D341Med (cell line): ENCODE measurements at regions not wholly inside any gene's neighbourhood (a gene's known extent, or its start where the extent isn't known, plus 50 kb on each side); places are given as distances from the start of the nearest gene placed in this dataset.
"Not testable (repeated sequence)": the region's sequence is repeated elsewhere in the genome, so short reads cannot be mapped to it uniquely, and the experiment has no call there.

ENCODE experiments used
- DNase-seq: peaks from one replicate; pipeline ENCODE4 v3.0.0; 2012; ENCODE audit warnings: low spot score

DNA sequence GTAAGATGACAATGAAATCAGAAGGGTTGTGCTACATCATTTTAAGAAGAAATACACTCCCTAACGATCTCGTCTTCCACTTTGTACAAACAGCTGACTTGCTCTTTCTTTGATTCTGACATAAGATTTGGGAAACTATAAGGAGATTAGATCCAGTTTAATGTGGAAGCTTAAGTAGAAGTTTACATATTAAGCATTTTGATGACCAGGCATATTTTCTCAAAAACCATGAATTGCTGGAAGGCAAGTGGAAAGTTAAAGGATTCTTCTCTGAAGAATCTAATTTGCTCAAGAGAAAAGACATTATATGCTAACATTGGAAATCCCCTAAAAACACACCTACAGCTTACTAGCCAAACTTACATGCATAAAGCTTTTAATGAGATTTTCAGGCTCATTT is 531.9 kb upstream of the PTPRD start:
- DNase-seq: no peak

DNA sequence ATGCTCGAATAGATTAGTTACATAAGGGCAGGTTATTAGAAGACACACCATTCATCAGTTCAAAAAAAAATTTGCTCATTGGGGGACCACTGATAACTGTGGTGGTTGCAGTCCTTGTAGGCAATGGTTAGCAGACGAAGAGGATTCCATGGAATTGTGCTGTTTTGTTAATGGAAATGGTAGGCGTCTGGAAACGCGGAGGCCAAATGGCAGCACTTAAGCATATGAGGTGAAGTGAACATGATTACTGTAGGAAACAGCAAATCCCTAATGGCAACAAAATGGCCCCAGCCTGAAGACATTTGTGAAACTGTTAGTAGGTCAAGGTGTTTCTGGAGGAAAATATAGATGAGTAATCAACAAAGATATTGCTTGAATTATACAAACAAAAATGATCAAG is 535.4 kb upstream of the PTPRD start:
- no peak for DNase-seq

DNA sequence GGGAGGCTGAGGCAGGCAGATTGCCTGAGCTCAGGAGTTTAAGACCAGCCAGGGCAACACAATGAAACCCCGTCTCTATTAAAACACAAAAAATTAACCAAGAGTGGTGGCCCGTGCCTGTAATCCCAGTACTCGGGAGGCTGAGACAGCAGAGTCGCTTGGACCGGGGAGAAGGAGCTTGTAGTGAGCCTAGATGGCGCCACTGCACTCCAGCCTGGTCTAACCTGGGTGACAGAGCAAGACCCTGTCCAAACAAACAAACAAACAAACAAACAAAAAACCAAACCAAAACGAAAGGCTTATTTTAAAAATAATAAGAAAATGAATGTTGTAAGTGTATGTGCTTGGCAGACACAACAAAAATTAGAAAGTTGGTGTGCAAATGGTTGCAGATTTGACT is 536.3 kb upstream of the PTPRD start:
- DNase-seq: peak; percentile 24

DNA sequence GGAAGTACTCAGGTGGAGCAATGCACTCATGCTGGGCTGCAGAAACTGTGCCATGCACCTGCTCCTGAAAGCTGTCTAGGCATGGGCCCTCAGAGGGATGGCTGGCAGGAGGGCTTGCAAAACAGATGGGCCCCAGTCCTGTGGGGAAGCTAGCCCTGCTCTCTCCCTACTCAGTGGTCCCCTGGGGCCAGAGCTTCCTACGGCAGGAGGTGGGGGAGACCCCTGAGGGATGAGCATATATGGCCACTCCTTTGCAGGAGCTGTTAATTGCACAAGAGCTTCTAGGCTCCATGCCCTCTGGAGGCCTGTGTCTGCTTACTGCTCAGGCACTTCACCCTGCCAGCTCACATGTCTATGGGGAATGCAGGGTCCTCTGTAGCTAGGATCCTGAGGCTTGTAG is 545.3 kb upstream of the PTPRD start:
- peak; percentile 43 for DNase-seq

DNA sequence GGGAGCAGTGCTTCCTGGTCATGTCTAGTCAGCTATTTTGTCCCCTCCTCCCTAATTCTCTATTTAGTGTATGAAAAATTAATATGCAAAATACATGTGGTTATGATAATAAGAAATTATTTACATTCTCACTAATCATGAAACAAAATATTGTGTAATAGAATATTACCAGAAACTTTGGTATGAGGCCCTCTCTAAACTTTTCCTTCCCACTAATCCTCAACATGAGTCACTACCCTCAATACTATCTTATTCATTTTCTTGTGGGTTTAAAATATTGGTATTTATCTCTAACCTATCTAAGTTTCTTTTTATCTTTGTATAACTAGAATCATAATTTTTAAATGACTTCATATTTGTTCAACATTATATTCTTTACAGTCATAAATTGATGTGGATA is 545.9 kb upstream of the PTPRD start:
- DNase-seq: no peak

DNA sequence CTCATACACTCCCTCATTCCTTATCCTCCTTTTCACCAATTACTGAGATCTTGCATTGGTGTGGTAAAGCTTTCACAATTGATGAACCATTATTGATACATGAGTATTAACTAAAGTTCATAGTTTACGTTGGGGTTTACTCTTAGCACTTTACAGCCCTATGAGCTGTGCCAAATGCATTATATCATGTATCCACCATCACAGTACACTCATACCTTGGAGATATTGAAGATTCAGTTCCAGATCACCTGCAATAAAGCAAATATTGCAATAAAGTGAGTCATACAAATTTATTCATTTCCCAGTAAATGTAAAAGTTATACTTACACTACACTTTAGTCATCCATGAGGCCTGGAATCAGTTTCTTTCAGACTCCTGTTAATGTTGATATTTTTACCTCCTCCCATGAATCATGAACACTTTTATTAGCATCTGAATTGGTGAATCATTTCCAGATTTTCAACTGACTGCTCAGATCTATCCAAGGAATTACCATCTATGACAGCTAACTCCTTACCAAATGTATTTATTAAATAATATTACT is 546.6 kb upstream of the PTPRD start:
- no peak for DNase-seq

DNA sequence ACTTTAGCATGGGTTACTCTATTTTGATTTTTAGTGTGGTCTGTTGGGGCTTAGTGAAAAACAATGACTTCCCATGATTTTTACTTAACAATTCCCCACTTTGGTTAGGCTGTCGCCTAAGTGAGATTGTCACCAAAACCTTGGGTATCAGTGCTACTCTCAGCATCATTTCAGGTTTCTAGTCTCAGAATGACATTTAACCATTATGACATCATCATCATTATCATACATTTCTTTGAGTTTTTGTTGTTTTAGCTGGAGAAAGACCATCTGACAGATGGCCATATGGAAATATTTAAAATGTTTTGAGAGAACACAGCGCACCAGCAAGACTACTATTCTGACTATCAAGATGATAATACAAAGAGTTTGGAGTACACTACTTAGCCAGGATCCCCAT is 551.0 kb upstream of the PTPRD start:
- no peak for DNase-seq

DNA sequence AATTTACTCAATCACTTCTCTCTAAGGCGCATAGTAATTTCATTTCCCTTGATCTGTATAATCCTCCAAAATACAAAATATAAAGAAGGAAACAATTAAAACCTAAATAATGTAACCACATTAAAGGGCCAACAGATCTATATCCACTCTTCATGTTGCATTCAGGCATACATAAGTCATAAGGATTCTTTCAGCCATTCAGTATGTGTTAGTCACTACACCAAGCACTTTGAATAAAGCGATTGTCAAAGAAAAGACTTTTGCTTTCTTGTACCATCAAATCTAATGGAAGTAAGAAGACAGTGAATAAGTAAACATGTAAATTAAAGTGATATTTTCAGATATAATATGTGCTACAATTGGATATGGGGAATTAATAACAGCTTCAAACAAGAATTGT is 569.2 kb upstream of the PTPRD start:
- no peak for DNase-seq

DNA sequence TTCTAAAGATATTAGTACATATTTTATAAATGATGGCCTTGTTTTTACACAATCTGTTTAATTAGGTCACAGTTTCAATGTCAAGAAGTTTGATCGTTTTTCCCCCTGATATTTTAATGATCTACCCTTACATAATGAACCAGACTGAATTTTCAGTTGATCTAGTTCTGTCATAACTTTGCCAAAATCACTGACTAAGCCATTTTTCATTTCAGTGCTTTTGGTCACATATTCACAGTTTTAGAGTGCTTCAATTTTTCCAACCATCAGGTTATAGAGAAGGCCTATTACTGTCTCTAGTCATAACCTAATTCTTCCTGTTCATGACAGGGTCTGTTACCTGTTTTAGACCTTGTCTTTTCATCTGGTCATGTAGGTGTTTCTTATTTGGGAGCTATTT is 577.9 kb upstream of the PTPRD start:
- no peak for DNase-seq

DNA sequence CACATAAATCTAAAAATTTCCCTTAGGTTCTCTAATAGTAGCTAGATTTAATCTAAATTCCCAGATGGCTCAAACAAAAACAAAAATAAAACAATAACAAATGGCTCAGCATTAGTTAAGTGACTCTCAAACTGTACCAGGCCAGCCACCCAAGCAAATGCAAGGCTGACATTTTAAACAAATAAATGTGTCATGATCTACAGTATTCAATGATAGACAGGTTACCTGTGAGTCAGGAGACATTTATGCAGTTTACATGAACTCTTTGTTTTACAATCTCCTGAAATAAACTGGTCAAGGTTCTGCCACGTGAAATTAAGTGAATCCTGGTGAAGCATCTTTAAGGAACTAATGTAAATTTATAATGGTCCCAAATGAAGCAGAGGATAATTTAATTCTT is 580.2 kb upstream of the PTPRD start:
- DNase-seq: no peak

DNA sequence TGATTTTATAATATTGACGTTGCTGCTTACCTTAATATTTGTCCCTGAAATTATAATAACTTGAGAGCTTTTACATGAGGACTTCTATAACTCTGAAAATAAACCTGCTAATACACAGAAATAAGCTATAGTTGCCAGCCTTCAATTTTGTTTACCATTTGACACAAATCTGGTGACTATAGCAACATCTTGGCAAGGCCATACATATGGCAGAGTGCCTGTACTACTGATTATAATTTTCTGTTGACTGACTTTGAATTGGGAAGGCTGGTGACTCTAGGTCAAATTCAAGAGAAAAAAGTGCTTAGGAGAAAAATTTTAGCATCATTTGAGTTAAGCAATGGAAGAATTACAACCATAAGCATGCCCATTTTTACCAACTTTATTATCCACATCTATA is 581.4 kb upstream of the PTPRD start:
- no peak for DNase-seq

DNA sequence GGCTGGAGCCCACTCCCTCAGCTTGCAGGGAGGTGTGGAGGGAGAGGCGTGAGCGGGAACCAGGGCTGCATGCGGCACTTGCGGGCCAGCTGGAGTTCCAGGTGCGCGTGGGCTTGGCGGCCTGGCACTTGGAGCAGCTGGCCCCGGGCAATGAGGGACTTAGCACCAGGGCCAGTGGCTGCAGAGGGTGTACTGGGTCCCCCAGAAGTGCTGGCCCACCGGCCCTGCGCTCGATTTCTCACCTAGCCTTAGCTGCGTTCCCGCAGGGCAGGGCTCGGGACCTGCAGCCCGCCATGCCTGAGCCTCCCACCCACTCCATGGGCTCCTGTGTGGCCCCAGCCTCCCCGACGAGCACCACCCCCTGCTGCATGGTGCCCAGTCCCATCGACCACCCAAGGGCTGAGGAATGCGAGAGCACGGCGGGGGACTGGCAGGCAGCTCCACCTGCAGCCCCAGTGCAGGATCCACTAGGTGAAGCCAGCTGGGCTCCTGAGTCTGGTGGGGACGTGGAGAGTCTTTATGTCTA is 584.1 kb upstream of the PTPRD start:
- DNase-seq: not testable (repeated sequence)

DNA sequence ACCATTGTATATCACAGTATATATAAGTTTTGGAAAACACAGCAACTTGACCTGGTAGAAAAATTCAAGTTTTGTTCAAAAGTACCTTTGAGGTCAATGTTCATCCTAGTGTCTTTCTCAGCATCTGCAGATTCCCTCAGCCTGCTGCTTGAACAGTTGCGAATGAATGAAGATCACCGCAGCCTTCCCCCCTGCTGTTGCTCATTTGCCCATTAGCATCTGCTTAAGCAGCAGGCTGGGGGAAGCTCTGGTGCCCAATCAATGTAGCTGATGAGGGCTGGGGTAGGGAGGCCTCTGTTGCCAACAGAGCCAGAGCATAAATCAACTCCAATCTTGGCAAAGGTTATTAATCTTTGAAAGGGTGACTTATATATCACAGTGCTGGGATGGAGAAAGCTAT is 586.5 kb upstream of the PTPRD start:
- no peak for DNase-seq

DNA sequence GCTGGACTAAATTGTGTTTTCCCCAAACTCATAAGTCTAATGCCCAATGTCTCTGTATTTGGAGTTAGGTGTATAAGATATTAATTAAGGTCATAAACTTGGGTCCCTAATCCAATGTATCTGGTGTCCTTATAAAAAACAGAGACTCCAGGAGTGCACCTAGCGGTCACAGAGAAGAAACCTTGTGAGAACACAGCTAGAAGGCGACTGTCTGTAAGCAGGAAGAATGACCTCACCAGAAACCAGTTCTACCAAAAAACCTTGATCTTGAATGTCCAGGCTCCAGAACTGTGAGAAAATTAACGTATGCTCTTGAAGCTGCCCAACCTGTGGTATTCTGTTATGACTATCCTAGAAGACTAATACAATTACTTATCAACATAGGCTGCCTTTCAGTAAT is 591.7 kb upstream of the PTPRD start:
- no peak for DNase-seq

DNA sequence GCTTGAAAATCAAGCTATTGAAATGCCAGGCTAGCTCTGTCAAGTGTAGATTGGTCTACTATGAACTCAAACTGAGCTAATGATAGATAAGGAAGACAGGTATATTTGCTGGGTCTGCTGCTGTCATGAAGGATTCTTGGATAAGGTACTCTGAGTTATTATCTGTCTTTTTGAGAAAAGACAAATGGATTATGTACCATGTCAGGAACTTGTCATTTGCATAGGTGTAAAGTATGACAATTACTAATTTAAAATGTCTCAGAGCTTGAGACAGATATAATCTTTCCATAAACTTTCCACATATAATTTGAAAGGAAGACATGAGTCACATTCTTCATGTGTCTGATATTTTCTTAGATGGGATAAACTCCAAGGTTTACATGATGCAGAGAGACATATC is 594.1 kb upstream of the PTPRD start:
- no peak for DNase-seq

DNA sequence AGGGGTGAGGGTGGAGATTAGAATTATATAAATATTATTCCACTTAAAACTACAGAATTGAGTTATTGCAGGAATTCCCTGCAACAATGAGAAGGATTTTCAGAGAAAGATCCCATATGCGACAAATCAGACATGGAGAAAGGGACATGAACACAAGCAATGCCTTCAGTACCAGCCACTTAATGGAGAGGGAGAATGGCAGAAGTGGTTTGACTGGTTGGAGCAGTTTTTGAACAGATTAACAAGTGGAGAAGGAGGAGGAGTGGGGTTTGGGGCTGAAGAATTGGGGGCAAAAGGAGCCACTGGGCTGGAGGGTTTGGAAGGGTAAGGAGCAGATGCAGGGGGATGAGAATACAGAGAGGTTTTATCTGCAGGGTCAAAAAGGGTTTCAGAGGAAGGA is 620.9 kb upstream of the PTPRD start:
- no peak for DNase-seq

DNA sequence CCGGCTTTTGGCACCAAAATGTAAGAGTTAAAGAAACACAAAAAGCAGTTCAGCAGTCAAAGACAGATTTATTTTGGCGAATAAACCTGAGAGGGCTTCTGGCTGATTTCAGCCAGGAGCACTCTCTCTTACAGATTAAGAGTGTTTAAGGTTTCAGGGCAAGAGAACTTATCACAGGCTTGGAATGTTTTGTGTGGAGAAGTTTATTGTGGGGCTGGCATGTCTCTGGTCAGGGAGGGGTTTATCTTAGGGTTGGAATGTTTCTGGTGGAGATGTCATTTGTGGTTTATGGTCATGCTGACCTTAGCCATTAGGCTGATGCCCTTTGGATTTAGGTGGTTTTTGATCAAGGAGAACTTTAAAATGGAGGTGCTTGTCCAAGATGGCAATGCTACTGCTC is 622.3 kb upstream of the PTPRD start:
- no peak for DNase-seq

DNA sequence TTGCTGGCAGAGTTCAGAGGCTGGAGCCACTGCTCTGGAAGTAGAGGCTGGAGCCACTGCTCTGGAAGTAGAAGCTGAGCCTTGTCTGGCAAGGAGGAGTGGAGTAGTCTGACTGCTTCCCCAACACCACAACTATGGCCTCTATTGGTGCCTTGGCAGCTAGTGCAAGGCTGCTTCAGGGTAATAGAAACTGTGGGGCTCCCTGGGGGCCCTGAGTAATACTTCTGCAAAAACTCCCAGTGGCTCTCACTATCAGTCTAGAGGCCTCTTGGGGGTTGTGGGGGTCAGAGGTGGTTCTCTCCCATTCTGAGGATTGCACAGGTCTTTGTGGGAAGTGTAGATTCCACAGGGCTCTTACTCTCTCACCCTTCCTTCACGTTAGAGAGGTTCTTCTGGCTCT is 629.0 kb upstream of the PTPRD start:
- no peak for DNase-seq

DNA sequence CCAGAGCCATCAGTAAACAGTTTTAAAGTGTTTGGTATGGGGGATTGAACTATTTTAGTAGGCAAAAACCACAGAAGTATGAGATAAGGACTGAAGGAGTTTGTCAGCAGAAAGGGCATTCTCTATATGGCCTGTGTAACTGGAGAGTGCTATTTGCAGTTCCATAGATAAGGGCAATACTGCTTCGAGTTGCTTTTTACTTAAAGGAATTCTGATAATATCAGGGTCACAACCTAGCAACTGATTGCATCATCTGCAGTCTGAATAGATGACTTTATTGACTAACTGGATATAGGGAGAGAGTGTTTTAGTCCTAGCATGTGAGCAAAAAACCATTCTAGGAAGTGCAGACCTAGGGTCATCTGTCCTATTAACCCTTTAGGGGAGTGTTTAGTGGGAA is 645.2 kb upstream of the PTPRD start:
- no peak for DNase-seq

DNA sequence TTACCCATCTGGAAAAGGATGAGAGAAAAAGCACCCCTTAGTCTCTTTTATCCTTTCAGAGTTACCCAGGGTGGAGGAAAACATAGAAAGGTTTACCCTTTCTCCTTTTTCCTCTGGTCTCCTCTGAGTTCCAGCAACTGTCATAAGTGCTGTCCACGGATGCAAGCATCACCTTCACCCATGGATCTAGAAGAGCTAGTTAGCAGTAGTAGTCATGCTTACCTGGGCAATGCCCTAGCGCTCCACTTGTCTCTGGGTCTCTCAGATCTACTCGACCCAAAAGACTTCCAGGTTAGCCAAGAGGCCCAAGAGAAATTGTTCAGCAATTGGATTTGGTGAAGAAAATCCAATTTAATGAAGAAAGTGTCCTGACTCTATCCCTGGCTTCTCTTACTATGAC is 656.2 kb upstream of the PTPRD start:
- no peak for DNase-seq

DNA sequence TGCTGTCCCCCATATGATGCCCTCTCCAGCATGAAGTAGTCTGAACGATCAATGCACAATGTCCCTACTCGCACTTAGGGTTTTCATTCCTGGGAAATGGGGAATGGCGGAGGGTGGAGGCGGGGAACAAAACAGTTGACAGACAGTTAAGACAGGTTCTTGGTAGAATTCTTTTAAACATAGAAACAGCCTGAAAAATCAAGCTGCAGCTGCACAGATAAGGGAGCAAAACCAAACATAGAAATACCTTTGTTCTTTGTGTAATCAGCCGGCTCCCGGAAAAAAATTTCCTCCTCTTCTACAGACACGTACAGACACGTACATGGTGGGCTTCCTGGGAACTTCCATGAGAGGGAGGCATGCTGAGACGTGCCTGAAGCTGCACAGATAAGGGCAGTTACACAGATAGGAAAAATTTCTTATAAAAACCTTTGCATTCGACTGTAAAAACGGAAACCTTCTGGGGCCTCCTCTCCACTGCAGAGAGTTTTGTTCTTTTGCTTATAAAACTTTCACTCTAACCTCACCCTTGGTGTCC is 662.4 kb upstream of the PTPRD start:
- DNase-seq: no peak

DNA sequence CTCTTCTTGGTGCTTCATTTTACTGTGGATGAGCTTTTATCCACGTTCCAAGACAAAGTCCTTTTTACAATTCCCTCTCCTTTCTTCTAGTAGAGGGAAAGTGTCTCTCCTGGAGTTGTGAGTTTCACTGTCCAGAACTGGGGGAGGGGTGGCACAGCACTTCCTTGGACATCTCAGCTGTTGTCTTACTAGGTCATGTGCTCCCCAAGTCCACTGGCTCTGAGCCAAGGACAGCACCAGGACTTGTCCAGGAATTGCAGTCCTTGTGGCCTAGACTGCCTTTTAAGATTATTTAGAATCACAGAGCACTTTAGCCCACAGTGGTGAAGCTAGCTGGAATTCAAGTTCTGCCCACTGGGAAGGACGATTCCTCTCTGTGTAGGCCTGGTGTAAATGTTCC is 700.2 kb upstream of the PTPRD start:
- no peak for DNase-seq

DNA sequence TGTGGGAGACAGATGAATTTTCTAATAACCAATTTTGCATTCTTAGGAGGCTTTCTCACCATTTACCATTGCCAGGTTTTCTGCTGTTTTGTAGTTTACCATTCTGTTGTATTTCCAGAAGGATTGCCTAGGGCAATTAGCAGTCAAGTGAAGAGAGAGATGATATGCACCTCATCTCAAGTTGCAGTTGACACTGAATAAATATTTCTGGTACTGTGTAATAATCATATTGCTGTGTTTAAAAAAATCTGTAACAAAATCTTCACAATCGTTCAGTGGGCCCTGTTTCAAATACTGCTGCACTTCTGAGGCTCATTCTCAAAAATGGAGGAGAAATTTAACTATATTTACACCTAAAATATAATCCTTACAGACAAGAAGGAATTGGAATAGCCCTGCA is 706.1 kb upstream of the PTPRD start:
- no peak for DNase-seq

DNA sequence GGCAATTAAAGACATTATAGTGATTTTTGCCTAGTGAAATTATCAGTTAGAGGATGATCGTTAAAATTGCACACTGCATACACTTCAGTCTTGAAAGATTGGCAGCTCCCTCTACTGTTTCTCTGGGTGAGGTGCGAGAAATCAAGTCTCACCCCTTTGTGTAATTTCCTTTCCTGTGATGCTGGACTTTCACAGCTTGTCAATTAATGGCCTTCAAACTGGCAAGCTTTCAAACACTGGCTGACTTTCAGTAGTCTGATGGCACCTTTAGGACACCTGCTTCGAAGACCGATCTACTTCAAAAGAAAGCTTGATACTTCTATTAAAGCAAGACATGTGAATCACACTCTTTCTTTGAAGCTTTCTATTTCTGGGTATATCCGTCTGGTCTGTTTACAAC is 706.7 kb upstream of the PTPRD start:
- peak; percentile 32 for DNase-seq

DNA sequence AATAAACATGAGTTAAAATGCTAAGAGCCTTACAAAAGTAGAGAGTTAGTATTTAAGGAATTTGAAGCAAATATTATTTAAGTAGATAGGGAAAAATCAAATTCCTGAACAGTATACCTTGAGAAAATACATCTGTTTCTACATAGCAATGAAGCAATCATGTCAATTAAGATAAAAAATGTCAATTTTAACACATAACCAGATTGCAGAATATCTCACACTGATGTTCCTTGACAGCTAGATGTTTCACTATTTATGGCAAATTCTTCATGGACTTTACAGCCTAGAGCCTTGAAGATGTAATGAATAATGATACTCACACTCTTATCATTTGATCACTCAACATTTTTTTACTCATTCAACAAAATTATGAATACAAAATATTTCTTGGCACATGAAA is 708.2 kb upstream of the PTPRD start:
- DNase-seq: no peak
